Endodermal cell (in vitro differentiated cells): ENCODE measurements at regions not wholly inside any gene's neighbourhood (a gene's known extent, or its start where the extent isn't known, plus 50 kb on each side); places are given as distances from the start of the nearest gene placed in this dataset.

ENCODE experiments used
- DNase-seq: peaks from one replicate; pipeline ENCODE4 v3.0.0-alpha.2; 2017
- H3K27ac ChIP-seq: 2 replicates; pipeline ENCODE4 v1.5.1; 2013; ENCODE audit warnings: mild to moderate bottlenecking, low read depth, low read length, moderate library complexity
- H3K27me3 ChIP-seq: 2 replicates; pipeline ENCODE4 v1.6.1; 2013; ENCODE audit warnings: mild to moderate bottlenecking, low read length, moderate library complexity; ENCODE audit not compliant: insufficient read depth, control insufficient read depth, poor library complexity, severe bottlenecking
- H3K36me3 ChIP-seq: 2 replicates; pipeline ENCODE4 v1.7.0; 2013; ENCODE audit warnings: mild to moderate bottlenecking, low read length, moderate library complexity; ENCODE audit not compliant: control insufficient read depth, insufficient read depth
- H3K4me1 ChIP-seq: one replicate; pipeline ENCODE4 v1.7.0; 2013; ENCODE audit warnings: low read length; ENCODE audit not compliant: control insufficient read depth, insufficient read depth
- H3K4me3 ChIP-seq: 2 replicates; pipeline ENCODE4 v1.5.1; 2013; ENCODE audit warnings: mild to moderate bottlenecking, low read length, moderate library complexity
- H3K9ac ChIP-seq: 2 replicates; pipeline ENCODE4 v1.6.1; 2013; ENCODE audit warnings: mild to moderate bottlenecking, low read length, moderate library complexity; ENCODE audit not compliant: poor library complexity, severe bottlenecking; ENCODE audit errors: extremely low read depth
- H3K9me3 ChIP-seq: 2 replicates; pipeline ENCODE4 v1.6.1; 2013; ENCODE audit warnings: mild to moderate bottlenecking, low read length, moderate library complexity; ENCODE audit not compliant: control insufficient read depth
- H3K27ac Mint-ChIP-seq: 2 replicates; pipeline ENCODE4 v1.8.0; 2020; ENCODE audit warnings: mixed read lengths
- H3K27me3 Mint-ChIP-seq: 2 replicates; pipeline ENCODE4 v1.8.0; 2021; ENCODE audit warnings: mild to moderate bottlenecking, mixed read lengths; ENCODE audit not compliant: insufficient read depth
- H3K36me3 Mint-ChIP-seq: 2 replicates; pipeline ENCODE4 v1.8.0; 2020; ENCODE audit warnings: low read depth, mixed read lengths
- H3K4me1 Mint-ChIP-seq: 2 replicates; pipeline ENCODE4 v1.8.0; 2020; ENCODE audit warnings: mixed read lengths
- H3K4me3 Mint-ChIP-seq: 2 replicates; pipeline ENCODE4 v1.8.0; 2020; ENCODE audit warnings: mild to moderate bottlenecking, moderate library complexity, mixed read lengths
- H3K9me3 Mint-ChIP-seq: 2 replicates; pipeline ENCODE4 v1.8.0; 2020; ENCODE audit warnings: mild to moderate bottlenecking, mixed read lengths
- WGBS, 2 experiments: methylation state at CpG; one replicate each; pipeline versions ENCODE4 v1.1.5 to v1.1.7; 2013; ENCODE audit warnings: missing lambda C conversion rate in 2 of 2, mixed read lengths in 1 of 2; ENCODE audit not compliant: insufficient coverage in 1 of 2, insufficient read length in 1 of 2; 5-methylcytosine and 5-hydroxymethylcytosine counted together
- TF ChIP-seq, protein P1 (sequence below): fragments of 200-600 bp; sonication (generic); conservative IDR thresholded peaks from 2 replicates; pipeline ENCODE4 v1.5.0; 2021; ENCODE audit warnings: antibody characterized with exemption, mild to moderate bottlenecking

DNA sequence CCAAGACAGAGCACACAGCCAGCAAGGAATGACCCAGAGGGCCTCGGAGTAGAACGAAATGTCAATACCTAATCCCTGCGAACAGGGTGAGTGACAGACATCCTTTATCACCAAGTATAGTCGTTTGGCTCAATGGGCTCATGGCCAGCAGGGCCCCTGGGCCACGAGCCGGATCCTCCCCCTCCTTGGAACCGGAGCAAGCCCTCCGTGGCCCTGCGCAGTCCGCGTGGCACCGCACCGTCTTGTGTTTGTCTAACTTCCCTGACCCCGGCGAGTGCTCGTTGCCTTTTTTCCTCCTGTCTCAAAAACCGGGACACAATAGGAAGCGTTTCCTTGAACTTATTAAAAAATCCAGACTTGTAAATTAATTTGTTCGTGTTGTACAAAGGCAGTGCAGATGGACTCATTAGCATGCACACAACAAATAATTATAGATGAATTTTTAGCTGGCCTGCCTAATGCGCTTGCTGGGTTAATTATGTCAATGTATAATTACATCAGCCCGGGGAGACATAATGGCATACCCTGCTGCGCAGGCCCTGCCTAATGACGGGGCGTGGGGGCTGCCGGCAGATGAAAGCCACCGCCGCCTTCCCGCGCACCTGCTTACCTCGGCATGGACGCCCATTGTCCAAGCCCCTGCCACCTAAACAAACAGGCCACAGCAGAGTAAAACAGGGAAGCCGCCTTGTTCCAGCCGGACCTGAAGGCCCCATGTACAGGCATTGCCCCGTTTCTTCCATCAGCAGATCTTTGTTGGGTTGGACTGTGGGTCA lies 81.6 kb downstream of the PHETA1 start:
- TF ChIP-seq, protein P1, sequence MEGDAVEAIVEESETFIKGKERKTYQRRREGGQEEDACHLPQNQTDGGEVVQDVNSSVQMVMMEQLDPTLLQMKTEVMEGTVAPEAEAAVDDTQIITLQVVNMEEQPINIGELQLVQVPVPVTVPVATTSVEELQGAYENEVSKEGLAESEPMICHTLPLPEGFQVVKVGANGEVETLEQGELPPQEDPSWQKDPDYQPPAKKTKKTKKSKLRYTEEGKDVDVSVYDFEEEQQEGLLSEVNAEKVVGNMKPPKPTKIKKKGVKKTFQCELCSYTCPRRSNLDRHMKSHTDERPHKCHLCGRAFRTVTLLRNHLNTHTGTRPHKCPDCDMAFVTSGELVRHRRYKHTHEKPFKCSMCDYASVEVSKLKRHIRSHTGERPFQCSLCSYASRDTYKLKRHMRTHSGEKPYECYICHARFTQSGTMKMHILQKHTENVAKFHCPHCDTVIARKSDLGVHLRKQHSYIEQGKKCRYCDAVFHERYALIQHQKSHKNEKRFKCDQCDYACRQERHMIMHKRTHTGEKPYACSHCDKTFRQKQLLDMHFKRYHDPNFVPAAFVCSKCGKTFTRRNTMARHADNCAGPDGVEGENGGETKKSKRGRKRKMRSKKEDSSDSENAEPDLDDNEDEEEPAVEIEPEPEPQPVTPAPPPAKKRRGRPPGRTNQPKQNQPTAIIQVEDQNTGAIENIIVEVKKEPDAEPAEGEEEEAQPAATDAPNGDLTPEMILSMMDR, result no peak
- H3K9ac ChIP-seq, result no peak overlapping the region
- H3K27ac ChIP-seq, result peak overlapping the region; percentile 41
- H3K9me3 ChIP-seq, result no peaks in the 10 kb centered on the region
- Mint-ChIP-seq H3K36me3 (peaks cover 11% of the 10 kb centered on the region), H3K27ac (no peak overlapping the region), H3K4me3 (no peak overlapping the region), H3K4me1 (peaks cover 11% of the 10 kb centered on the region), H3K27me3 (no peaks in the 10 kb centered on the region), H3K9me3 (peaks cover 4% of the 10 kb centered on the region)
- peaks cover 5% of the 10 kb centered on the region for H3K36me3 ChIP-seq
- no peaks in the 10 kb centered on the region for H3K27me3 ChIP-seq
- no peak overlapping the region for H3K4me3 ChIP-seq
- H3K4me1 ChIP-seq, result peaks cover 4% of the 10 kb centered on the region
- no peak for DNase-seq
- 89 to 91% methylated on average over 24 to 34 of the region's 34 CpGs for WGBS, 2 experiments

DNA sequence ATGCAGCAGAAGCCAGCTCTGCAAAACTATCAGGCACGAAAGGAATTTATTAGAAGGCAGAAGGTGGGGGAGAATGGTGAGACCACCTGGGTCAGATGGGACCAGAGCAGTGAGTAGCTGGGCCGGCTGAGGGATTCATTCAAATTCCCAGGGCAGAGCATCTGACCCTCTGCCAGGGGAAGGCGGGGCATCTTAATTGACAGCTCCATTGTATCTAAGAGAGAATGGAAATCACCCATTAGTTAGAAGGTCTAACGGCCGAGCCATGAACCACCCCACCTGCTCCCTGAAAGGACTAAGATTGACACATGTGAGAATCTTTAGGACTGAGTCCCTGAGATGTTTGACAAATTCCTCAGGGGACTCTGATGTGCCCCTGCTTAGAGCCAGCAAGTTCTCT lies 83.7 kb downstream of the PHETA1 start:
- Histone ChIP-seq H3K36me3 (no peaks in the 10 kb centered on the region), H3K4me1 (peaks cover 4% of the 10 kb centered on the region), H3K27me3 (no peaks in the 10 kb centered on the region), H3K27ac (no peak overlapping the region), H3K9me3 (peaks cover 11% of the 10 kb centered on the region), H3K9ac (no peak overlapping the region), H3K4me3 (no peak overlapping the region)
- Mint-ChIP-seq H3K27ac (no peak overlapping the region), H3K36me3 (peaks cover 12% of the 10 kb centered on the region), H3K27me3 (no peaks in the 10 kb centered on the region), H3K4me3 (no peak overlapping the region), H3K4me1 (peaks cover 11% of the 10 kb centered on the region), H3K9me3 (peaks cover 15% of the 10 kb centered on the region)
- WGBS, 2 experiments, result 66 to 70% methylated on average over 3 to 5 of the region's 5 CpGs
- peak; percentile 81 for DNase-seq
- TF ChIP-seq, protein P1, result no peak

DNA sequence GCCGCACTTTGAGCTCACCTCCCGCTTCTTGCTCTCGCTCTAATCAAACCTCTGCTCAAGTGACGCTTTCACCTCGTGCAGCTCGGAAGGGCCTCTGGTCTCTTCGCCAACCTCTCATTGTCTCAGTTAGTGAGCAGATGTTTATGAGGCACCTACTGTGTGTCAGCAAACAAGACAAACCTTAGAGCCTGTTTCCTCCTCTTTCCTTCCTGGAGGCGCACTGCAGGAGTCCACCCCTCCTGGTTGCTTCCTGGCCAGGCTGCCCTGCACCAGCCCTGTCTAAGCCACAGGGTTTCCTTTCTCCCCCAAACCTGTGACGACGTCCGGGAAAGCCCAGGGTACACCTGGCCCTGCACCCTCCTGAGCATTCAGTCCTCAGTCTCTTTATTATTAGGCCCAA lies 84.2 kb downstream of the PHETA1 start:
- peaks cover 11% of the 10 kb centered on the region for H3K9me3 ChIP-seq
- H3K36me3 ChIP-seq, result no peaks in the 10 kb centered on the region
- H3K27ac Mint-ChIP-seq, result peak overlapping the region; percentile 32
- H3K4me3 ChIP-seq, result no peak overlapping the region
- DNase-seq, result peak; percentile 63
- H3K9me3 Mint-ChIP-seq, result peaks cover 15% of the 10 kb centered on the region
- H3K27ac ChIP-seq, result no peak overlapping the region
- H3K27me3 Mint-ChIP-seq, result no peaks in the 10 kb centered on the region
- H3K4me1 Mint-ChIP-seq, result peaks cover 11% of the 10 kb centered on the region
- peaks cover 12% of the 10 kb centered on the region for H3K36me3 Mint-ChIP-seq
- TF ChIP-seq, protein P1, result no peak
- H3K4me1 ChIP-seq, result peaks cover 4% of the 10 kb centered on the region
- WGBS, 2 experiments, result 67 to 74% methylated on average over 10 to 11 of the region's 11 CpGs
- H3K9ac ChIP-seq, result no peak overlapping the region
- H3K4me3 Mint-ChIP-seq, result no peak overlapping the region
- H3K27me3 ChIP-seq, result no peaks in the 10 kb centered on the region
